ENCODE measurements at regions not wholly inside any gene's neighbourhood (a gene's known extent, or its start where the extent isn't known, plus 50 kb on each side); places are given as distances from the start of the nearest gene placed in this dataset.
A peak's percentile ranks its signal among the peaks of the same experiment; 100 is the strongest.

DNA sequence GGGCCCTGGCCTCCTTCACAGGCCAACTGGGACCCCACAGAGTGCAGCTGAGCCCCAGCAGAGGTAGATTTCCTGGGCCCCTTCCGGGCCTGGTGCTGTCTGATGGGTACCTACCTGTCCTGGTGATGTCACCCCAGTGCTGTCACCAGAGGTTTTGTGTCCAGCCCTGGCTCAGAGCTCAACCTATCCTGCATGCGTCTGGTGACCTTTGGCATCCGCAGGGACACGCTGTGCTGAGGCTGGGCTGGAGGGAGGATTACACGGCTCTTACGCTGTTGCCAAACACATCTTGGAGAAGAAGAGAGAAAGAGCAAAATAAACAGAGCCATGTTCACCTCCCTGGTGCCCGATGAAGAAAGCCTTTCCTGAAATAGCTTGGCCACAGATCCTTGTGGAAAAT is 70.6 kb upstream of the MED9 start (continued):
- TF ChIP-seq, protein P1, sequence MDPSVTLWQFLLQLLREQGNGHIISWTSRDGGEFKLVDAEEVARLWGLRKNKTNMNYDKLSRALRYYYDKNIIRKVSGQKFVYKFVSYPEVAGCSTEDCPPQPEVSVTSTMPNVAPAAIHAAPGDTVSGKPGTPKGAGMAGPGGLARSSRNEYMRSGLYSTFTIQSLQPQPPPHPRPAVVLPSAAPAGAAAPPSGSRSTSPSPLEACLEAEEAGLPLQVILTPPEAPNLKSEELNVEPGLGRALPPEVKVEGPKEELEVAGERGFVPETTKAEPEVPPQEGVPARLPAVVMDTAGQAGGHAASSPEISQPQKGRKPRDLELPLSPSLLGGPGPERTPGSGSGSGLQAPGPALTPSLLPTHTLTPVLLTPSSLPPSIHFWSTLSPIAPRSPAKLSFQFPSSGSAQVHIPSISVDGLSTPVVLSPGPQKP (CRISPR knock-in tag; IDR thresholded peaks at IDR 0.05): no peak
- no peak for TF ChIP-seq RAD51 (IDR thresholded peaks at IDR 0.05; ENCODE audit: borderline replicate concordance, low read depth)

DNA sequence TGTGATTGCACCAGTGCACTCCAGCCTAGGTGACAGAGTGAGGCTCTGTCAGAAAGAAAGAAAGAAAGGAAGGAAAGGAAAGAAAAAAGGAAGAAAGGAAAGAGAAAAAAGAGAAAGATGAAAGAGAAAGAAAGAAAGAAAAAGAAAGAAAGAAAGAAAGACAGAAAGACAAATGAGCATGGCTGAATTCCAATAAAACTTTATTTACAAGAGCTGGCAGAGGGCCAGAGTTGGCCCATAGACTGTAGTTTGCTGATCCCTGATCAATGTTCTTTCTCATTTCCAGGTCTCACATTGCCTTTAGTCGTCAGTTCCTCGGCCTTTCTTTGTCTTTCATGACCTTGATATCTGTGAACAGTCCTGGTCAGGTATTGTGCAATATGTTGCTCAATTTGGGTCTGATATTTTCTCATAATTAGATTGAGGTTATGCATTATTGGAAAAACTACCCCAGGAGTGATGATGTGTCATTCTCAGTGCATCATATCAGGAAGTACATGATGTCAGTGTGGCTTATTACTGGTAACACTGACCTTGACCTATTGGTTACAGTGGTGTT is 68.5 kb upstream of the MED9 start:
- peaks cover 0 to 51% of the 10 kb centered on the region in 2 experiments; a peak in 2 of 5 replicates for H3K27me3 ChIP-seq (ENCODE audit: control insufficient read depth in 2 of 2, insufficient read depth in 2 of 2, low read length in 2 of 2)
- POLR2A ChIA-PET: no interaction called here
- BruUV-seq (replicated peaks): no TSS peak
- intact Hi-C loops (cut with micrococcal nuclease): no loop called here
- H4K20me1 ChIP-seq (replicated peaks; ENCODE audit: control insufficient read depth, insufficient read depth, low read length): no peaks in the 10 kb centered on the region
- no peak overlapping the region for H2AFZ ChIP-seq (ENCODE audit: low read depth, low read length)
- in situ Hi-C loops (cut with MboI): no loop called here
- ATAC-seq (no peak), DNase-seq (ENCODE audit: extremely low read depth in 1 of 4, low spot score in 3 of 4) (no peak), FAIRE-seq (no peak)
- H3K9ac ChIP-seq (ENCODE audit: insufficient read depth in 1 of 2, low read depth in 2 of 2, low read length in 2 of 2): no peak overlapping the region
- H3K79me2 ChIP-seq (ENCODE audit: control insufficient read depth, insufficient read depth, low read length): no peaks in the 10 kb centered on the region
- no peaks in the 10 kb centered on the region for H3K36me3 ChIP-seq (ENCODE audit: control insufficient read depth, insufficient read depth, low read length)
- CTCF ChIA-PET (ENCODE audit: low intra/inter-chr PET ratio): no interaction called here
- H3K27ac ChIP-seq (ENCODE audit: extremely low read depth, low read depth, low read length): no peak overlapping the region
- H3K4me3 ChIP-seq: no peak overlapping the region
- WGBS (ENCODE audit: insufficient coverage, low coverage, missing lambda C conversion rate): 20% methylated on average over 1 of the region's 2 CpGs
- H3K4me2 ChIP-seq (ENCODE audit: insufficient read depth, low read length): no peak overlapping the region
- H3K4me1 ChIP-seq (replicated peaks in 1 of 2; ENCODE audit: control insufficient read depth in 2 of 2, insufficient read depth in 2 of 2, low read length in 2 of 2): peaks cover 0 to 3% of the 10 kb centered on the region in 2 experiments; a peak in 2 of 5 replicates
- H3K9me3 ChIP-seq (replicated peaks; ENCODE audit: control insufficient read depth, insufficient read depth, low read depth, low read length): no peaks in the 10 kb centered on the region
- H3K9me1 ChIP-seq (ENCODE audit: control insufficient read depth, insufficient read depth, low read length): no peaks in the 10 kb centered on the region
- TF ChIP-seq BHLHE40 (IDR thresholded peaks at IDR 0.05; ENCODE audit: low read length) (no peak), SP1 (CRISPR knock-in tag; IDR thresholded peaks at IDR 0.05) (no peak), FOXK2 (conservative IDR thresholded peaks at IDR 0.05 in 1 of 2, IDR thresholded peaks at IDR 0.05 in 1 of 2; ENCODE audit: low read depth in 2 of 2) (no peak), GTF2E2 (tag; IDR thresholded peaks at IDR 0.05) (no peak), STAT5A (IDR thresholded peaks at IDR 0.05; ENCODE audit: borderline replicate concordance, low read length) (no peak), E2F3 (CRISPR knock-in tag; IDR thresholded peaks at IDR 0.05) (no peak), ZNF586 (CRISPR knock-in tag; conservative IDR thresholded peaks at IDR 0.05) (no peak), MTF1 (CRISPR knock-in tag; IDR thresholded peaks at IDR 0.05; ENCODE audit: borderline replicate concordance) (no peak), CEBPB (tag; IDR thresholded peaks at IDR 0.05) (peak; percentile 96)
- TF ChIP-seq, protein P2, sequence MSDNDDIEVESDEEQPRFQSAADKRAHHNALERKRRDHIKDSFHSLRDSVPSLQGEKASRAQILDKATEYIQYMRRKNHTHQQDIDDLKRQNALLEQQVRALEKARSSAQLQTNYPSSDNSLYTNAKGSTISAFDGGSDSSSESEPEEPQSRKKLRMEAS (CRISPR knock-in tag; IDR thresholded peaks at IDR 0.05): no peak
